HCT116 (cell line): ENCODE measurements at regions not wholly inside any gene's neighbourhood (a gene's known extent, or its start where the extent isn't known, plus 50 kb on each side); places are given as distances from the start of the nearest gene placed in this dataset.

ENCODE experiments used
- CTCF ChIP-seq, 3 experiments: fragments of 200-600 bp in 1 of 3; sonication (generic) in 1 of 3; IDR thresholded peaks in 2 of 3; conservative IDR thresholded peaks in 1 of 3; 2 replicates each; pipeline ENCODE4 v1.5.1; 2012 to 2017; ENCODE audit warnings: low read depth in 2 of 3, low read length in 2 of 3, antibody characterized with exemption in 1 of 3, borderline replicate concordance in 1 of 3, control low read depth in 1 of 3, mild to moderate bottlenecking in 1 of 3, mixed read lengths in 1 of 3, mixed run types in 1 of 3, moderate library complexity in 1 of 3; ENCODE audit not compliant: insufficient read depth in 1 of 3
- ELF1 ChIP-seq: IDR thresholded peaks from 2 replicates; pipeline ENCODE4 v1.6.1; 2012; ENCODE audit warnings: low read depth, borderline replicate concordance
- EZH2 ChIP-seq: fragments of 200-600 bp; sonication (generic); IDR thresholded peaks from 2 replicates; pipeline ENCODE4 v1.6.1; 2017; ENCODE audit warnings: antibody characterized with exemption, mixed run types
- EZH2phosphoT487 ChIP-seq: fragments of 200-600 bp; IDR thresholded peaks from 2 replicates; pipeline ENCODE4 v1.6.1; 2018; ENCODE audit warnings: antibody characterized with exemption, borderline replicate concordance
- FOSL1 ChIP-seq: IDR thresholded peaks from 2 replicates; pipeline ENCODE4 v1.6.1; 2012; ENCODE audit warnings: low read depth
- POLR2A ChIP-seq: IDR thresholded peaks from 2 replicates; pipeline ENCODE4 v1.7.0; 2011; ENCODE audit warnings: borderline replicate concordance; ENCODE audit not compliant: insufficient read depth, insufficient read length; ENCODE audit errors: extremely low read depth
- POLR2AphosphoS5 ChIP-seq: IDR thresholded peaks from 2 replicates; pipeline ENCODE4 v1.6.1; 2011; ENCODE audit warnings: mild to moderate bottlenecking, low read depth, low read length, moderate library complexity

GRCh38 chr6:42509765-42510164, 54.1 kb upstream of the UBR2 start:
- TF ChIP-seq CTCF (IDR thresholded peaks at IDR 0.05 in 2 of 3, conservative IDR thresholded peaks at IDR 0.05 in 1 of 3; ENCODE audit: borderline replicate concordance in 1 of 3, insufficient read depth in 1 of 3, low read depth in 2 of 3, low read length in 2 of 3) (no peak), EZH2 (no peak), EZH2phosphoT487 (no peak), FOSL1 (no peak), POLR2AphosphoS5 (no peak), ELF1 (no peak), POLR2A (no peak)
